ENCODE measurements at regions not wholly inside any gene's neighbourhood (a gene's known extent, or its start where the extent isn't known, plus 50 kb on each side); places are given as distances from the start of the nearest gene placed in this dataset.

DNA sequence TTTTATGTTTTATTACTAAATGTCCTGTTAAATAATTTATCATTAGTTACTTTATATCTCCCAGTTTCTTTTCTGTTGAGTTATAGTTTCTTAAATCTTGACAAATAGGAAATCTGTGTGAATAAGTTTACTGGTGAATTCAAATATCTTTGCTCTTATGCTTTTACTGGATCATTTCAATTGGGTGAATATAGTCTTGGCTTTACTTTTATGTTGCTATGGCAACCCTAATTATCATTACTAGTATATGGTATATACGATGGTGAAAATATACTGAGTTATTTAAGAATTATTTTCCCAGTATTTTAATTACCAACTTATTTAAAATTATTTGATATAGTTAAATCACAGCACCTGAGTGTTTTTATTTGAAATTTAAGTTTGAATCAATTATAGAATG is 363.0 kb downstream of the CDH10 start:
- no peak for TF ChIP-seq EZH2 (IDR thresholded peaks at IDR 0.05; ENCODE audit: borderline replicate concordance, low read length)
- TF ChIP-seq, protein P1, sequence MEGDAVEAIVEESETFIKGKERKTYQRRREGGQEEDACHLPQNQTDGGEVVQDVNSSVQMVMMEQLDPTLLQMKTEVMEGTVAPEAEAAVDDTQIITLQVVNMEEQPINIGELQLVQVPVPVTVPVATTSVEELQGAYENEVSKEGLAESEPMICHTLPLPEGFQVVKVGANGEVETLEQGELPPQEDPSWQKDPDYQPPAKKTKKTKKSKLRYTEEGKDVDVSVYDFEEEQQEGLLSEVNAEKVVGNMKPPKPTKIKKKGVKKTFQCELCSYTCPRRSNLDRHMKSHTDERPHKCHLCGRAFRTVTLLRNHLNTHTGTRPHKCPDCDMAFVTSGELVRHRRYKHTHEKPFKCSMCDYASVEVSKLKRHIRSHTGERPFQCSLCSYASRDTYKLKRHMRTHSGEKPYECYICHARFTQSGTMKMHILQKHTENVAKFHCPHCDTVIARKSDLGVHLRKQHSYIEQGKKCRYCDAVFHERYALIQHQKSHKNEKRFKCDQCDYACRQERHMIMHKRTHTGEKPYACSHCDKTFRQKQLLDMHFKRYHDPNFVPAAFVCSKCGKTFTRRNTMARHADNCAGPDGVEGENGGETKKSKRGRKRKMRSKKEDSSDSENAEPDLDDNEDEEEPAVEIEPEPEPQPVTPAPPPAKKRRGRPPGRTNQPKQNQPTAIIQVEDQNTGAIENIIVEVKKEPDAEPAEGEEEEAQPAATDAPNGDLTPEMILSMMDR (IDR thresholded peaks at IDR 0.05; ENCODE audit: low read length) = no peak
